ENCODE measurements at regions not wholly inside any gene's neighbourhood (a gene's known extent, or its start where the extent isn't known, plus 50 kb on each side); places are given as distances from the start of the nearest gene placed in this dataset.

GRCh38 chr13:95357875-95358274 lies 56.6 kb upstream of the ABCC4 start:
- H3K36me3 ChIP-seq: no peaks in the 10 kb centered on the region
- no peak overlapping the region for H3K9ac ChIP-seq (ENCODE audit: low read depth in 2 of 2, low read length in 2 of 2)
- H3K4me1 ChIP-seq: no peaks in the 10 kb centered on the region
- H3K27ac ChIP-seq: no peak overlapping the region
- no peaks in the 10 kb centered on the region for H3K9me3 ChIP-seq
- intact Hi-C loops (cut with DNase I): no loop called here
- H3K27me3 ChIP-seq: no peaks in the 10 kb centered on the region
- no peak overlapping the region for H3K4me3 ChIP-seq
- TF ChIP-seq, protein P1, sequence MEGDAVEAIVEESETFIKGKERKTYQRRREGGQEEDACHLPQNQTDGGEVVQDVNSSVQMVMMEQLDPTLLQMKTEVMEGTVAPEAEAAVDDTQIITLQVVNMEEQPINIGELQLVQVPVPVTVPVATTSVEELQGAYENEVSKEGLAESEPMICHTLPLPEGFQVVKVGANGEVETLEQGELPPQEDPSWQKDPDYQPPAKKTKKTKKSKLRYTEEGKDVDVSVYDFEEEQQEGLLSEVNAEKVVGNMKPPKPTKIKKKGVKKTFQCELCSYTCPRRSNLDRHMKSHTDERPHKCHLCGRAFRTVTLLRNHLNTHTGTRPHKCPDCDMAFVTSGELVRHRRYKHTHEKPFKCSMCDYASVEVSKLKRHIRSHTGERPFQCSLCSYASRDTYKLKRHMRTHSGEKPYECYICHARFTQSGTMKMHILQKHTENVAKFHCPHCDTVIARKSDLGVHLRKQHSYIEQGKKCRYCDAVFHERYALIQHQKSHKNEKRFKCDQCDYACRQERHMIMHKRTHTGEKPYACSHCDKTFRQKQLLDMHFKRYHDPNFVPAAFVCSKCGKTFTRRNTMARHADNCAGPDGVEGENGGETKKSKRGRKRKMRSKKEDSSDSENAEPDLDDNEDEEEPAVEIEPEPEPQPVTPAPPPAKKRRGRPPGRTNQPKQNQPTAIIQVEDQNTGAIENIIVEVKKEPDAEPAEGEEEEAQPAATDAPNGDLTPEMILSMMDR (IDR thresholded peaks at IDR 0.05): no peak
- no peak for DNase-seq

- no peaks in the 10 kb centered on the region for H3K36me3 ChIP-seq
- no peak overlapping the region for H3K27ac ChIP-seq
- H3K4me1 ChIP-seq: no peaks in the 10 kb centered on the region
- no peaks in the 10 kb centered on the region for H3K9me3 ChIP-seq
- TF ChIP-seq, protein P1 (IDR thresholded peaks at IDR 0.05): no peak
- no peak for DNase-seq
- no peak overlapping the region for H3K9ac ChIP-seq (ENCODE audit: low read depth in 2 of 2, low read length in 2 of 2)
- no peaks in the 10 kb centered on the region for H3K27me3 ChIP-seq
- intact Hi-C loops (cut with DNase I): no loop called here
- no peak overlapping the region for H3K4me3 ChIP-seq
These were observed 58.8 kb upstream of the ABCC4 start for GRCh38 chr13:95360052-95360451.

DNA sequence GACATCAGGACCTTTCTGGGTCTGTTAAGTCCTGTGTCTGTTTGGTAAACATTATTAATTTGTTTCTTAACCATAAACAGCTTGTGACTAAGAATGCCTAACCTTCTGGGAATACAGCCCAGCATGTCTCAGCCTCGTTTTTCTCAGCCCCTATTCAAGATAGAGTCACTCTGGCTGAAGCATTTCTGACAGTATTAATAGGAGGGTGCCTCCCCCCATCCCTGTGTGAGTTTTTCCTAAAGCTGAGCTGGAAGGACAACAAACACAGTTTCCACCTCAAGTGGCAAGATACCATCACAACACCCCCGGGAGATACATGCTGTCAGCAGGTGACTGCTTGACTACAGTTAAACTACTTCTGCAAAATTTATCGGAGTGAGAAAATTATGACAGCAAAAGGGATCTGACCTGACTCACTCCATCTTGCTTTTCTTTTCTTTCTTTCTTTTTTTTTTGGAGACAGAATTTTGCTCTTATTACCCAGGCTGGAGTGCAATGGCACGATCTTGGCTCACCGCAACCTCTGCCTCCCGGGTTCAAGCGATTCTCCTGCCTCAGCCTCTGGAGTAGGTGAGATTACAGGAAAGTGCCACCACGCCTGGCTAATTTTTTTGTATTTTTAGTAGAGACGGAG lies 59.3 kb upstream of the ABCC4 start:
- intact Hi-C loops (cut with DNase I): no loop called here
- DNase-seq: no peak
- Histone ChIP-seq H3K4me1 (no peaks in the 10 kb centered on the region), H3K9ac (ENCODE audit: low read depth in 2 of 2, low read length in 2 of 2) (no peak overlapping the region), H3K9me3 (no peaks in the 10 kb centered on the region), H3K4me3 (no peak overlapping the region), H3K27ac (no peak overlapping the region), H3K27me3 (no peaks in the 10 kb centered on the region), H3K36me3 (no peaks in the 10 kb centered on the region)
- TF ChIP-seq, protein P1 (IDR thresholded peaks at IDR 0.05): no peak

DNA sequence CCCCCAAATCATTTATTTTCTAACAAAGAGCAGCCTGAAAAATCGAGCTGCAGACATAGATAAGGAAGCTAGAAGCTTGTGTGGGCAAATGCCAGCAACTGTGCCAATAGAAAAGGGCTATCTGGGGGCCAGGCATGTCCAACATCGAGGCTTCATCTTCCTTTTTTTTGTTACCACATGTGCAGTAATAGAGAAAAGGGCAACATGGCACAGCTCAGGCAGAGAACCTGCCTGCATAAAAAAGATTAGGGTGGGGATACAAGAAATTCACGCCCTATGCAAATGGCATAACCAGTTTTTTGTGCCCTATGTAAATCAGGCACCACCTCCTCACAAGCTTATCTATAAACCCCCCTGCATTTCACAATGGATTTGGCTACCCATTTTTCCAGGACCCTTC lies 60.4 kb upstream of the ABCC4 start:
- no peak overlapping the region for H3K9ac ChIP-seq (ENCODE audit: low read depth in 2 of 2, low read length in 2 of 2)
- H3K36me3 ChIP-seq: no peaks in the 10 kb centered on the region
- no peaks in the 10 kb centered on the region for H3K4me1 ChIP-seq
- H3K27me3 ChIP-seq: no peaks in the 10 kb centered on the region
- no peak for DNase-seq
- no peak overlapping the region for H3K4me3 ChIP-seq
- TF ChIP-seq, protein P1 (IDR thresholded peaks at IDR 0.05): no peak
- intact Hi-C loops (cut with DNase I): no loop called here
- no peak overlapping the region for H3K27ac ChIP-seq
- H3K9me3 ChIP-seq: no peaks in the 10 kb centered on the region

DNA sequence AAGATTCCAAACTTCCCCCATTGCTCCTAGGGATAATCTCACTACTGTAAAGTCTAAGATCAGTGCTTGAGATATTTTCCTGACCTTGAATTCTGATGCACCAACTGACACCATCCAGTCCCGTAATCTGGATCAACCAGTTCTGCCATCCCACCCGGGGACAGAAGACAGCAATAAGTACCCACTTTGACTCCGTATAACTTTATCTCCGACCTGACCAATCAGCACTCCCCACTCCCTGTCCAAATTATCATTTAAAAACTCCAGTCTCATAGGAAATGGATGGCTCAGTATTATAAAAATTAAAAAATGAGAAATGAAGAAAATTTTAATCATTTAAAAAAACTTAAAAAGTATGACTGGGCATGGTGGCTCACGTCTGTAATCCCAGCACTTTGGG lies 61.4 kb upstream of the ABCC4 start:
- no peak for DNase-seq
- H3K9ac ChIP-seq (ENCODE audit: low read depth in 2 of 2, low read length in 2 of 2): no peak overlapping the region
- TF ChIP-seq, protein P1 (IDR thresholded peaks at IDR 0.05): no peak
- no peaks in the 10 kb centered on the region for H3K4me1 ChIP-seq
- intact Hi-C loops (cut with DNase I): no loop called here
- no peak overlapping the region for H3K27ac ChIP-seq
- no peaks in the 10 kb centered on the region for H3K9me3 ChIP-seq
- no peak overlapping the region for H3K4me3 ChIP-seq
- no peaks in the 10 kb centered on the region for H3K36me3 ChIP-seq
- no peaks in the 10 kb centered on the region for H3K27me3 ChIP-seq

All from colonic mucosa (tissue), 4 donors.